CD14-positive monocyte (primary cell): ENCODE measurements at regions not wholly inside any gene's neighbourhood (a gene's known extent, or its start where the extent isn't known, plus 50 kb on each side); places are given as distances from the start of the nearest gene placed in this dataset.
"Not testable (repeated sequence)": the region's sequence is repeated elsewhere in the genome, so short reads cannot be mapped to it uniquely, and the experiment has no call there.

Source experiments
- DNase-seq, 3 donors: peaks; one replicate each; pipeline ENCODE4 v3.0.0-alpha.2; 2011 to 2022
- H2AFZ ChIP-seq: 2 replicates; pipeline ENCODE4 v1.6.0; 2012; ENCODE audit warnings: mild to moderate bottlenecking, low read depth, low read length, inconsistent platforms; ENCODE audit not compliant: insufficient read depth, poor library complexity, severe bottlenecking
- H3K27ac ChIP-seq, 2 donors: 1 replicate in 1 of 2; 2 replicates in 1 of 2; pipeline ENCODE4 v1.5.1; 2012 to 2013; ENCODE audit warnings: low read length in 2 of 2, control low read depth in 1 of 2, inconsistent platforms in 1 of 2, low read depth in 1 of 2, mild to moderate bottlenecking in 1 of 2
- H3K27me3 ChIP-seq, 2 donors: one replicate each; pipeline versions ENCODE4 v1.6.0 to v1.6.1; 2011 to 2013; ENCODE audit warnings: low read length in 2 of 2; ENCODE audit not compliant: control insufficient read depth in 2 of 2, insufficient read depth in 2 of 2
- H3K36me3 ChIP-seq, 2 donors: replicated peaks in 1 of 2; 1 replicate in 1 of 2; 2 replicates in 1 of 2; pipeline versions ENCODE4 v1.5.1 to v1.6.1; 2012 to 2013; ENCODE audit warnings: low read length in 2 of 2, control low read depth in 1 of 2, inconsistent platforms in 1 of 2, mild to moderate bottlenecking in 1 of 2; ENCODE audit not compliant: insufficient read depth in 2 of 2, control insufficient read depth in 1 of 2
- H3K4me1 ChIP-seq, 2 donors: 1 replicate in 1 of 2; 2 replicates in 1 of 2; pipeline versions ENCODE4 v1.5.1 to v1.6.1; 2012 to 2013; ENCODE audit warnings: low read length in 2 of 2, control low read depth in 1 of 2, inconsistent platforms in 1 of 2, mild to moderate bottlenecking in 1 of 2, moderate library complexity in 1 of 2; ENCODE audit not compliant: insufficient read depth in 2 of 2, control insufficient read depth in 1 of 2
- H3K4me2 ChIP-seq: replicated peaks from 2 replicates; pipeline ENCODE3; 2012; ENCODE audit warnings: low read length, moderate library complexity, mild to moderate bottlenecking; ENCODE audit not compliant: poor library complexity, severe bottlenecking; ENCODE audit errors: extremely low read depth
- H3K4me3 ChIP-seq, 3 experiments: fragments of 200-600 bp in 1 of 3; sonication (generic) in 1 of 3; replicated peaks in 1 of 3; 1 replicate in 2 of 3; 2 replicates in 1 of 3; pipeline ENCODE4 v1.5.1; 2011 to 2013; ENCODE audit warnings: low read length in 3 of 3, mild to moderate bottlenecking in 3 of 3, control low read depth in 2 of 3, low read depth in 2 of 3, inconsistent platforms in 1 of 3, moderate library complexity in 1 of 3
- H3K79me2 ChIP-seq: 2 replicates; pipeline ENCODE4 v1.6.0; 2012; ENCODE audit warnings: mild to moderate bottlenecking, control low read depth, inconsistent platforms, low read length, moderate library complexity; ENCODE audit not compliant: insufficient read depth
- H3K9ac ChIP-seq: 2 replicates; pipeline ENCODE4 v1.6.0; 2017; ENCODE audit warnings: low read length, mild to moderate bottlenecking; ENCODE audit not compliant: insufficient read depth, poor library complexity, severe bottlenecking
- H3K9me3 ChIP-seq, 2 donors: replicated peaks in 1 of 2; 1 replicate in 1 of 2; 2 replicates in 1 of 2; pipeline versions ENCODE4 v1.5.1 to v1.6.1; 2012 to 2013; ENCODE audit warnings: low read length in 2 of 2, control low read depth in 1 of 2; ENCODE audit not compliant: control insufficient read depth in 1 of 2, insufficient read depth in 1 of 2
- H4K20me1 ChIP-seq: 2 replicates; pipeline ENCODE4 v1.6.0; 2012; ENCODE audit warnings: mild to moderate bottlenecking, low read length, control low read depth, moderate library complexity; ENCODE audit not compliant: insufficient read depth
- H3K27ac Mint-ChIP-seq, 7 donors: one replicate each; pipeline ENCODE4 v1.8.0; 2020; ENCODE audit warnings: mild to moderate bottlenecking in 7 of 7, mixed read lengths in 7 of 7, moderate library complexity in 6 of 7, inconsistent platforms in 2 of 7
- H3K27me3 Mint-ChIP-seq, 3 donors: one replicate each; pipeline ENCODE4 v1.8.0; 2021 to 2022; ENCODE audit warnings: low read depth in 3 of 3, mild to moderate bottlenecking in 3 of 3, mixed read lengths in 3 of 3, moderate library complexity in 3 of 3, inconsistent platforms in 1 of 3
- H3K36me3 Mint-ChIP-seq, 2 donors: one replicate each; pipeline ENCODE4 v1.8.0; 2020; ENCODE audit warnings: mixed read lengths in 2 of 2, inconsistent platforms in 1 of 2, mild to moderate bottlenecking in 1 of 2
- H3K4me1 Mint-ChIP-seq: one replicate; pipeline ENCODE4 v1.8.0; 2020; ENCODE audit warnings: mild to moderate bottlenecking, mixed read lengths
- H3K4me3 Mint-ChIP-seq, 2 donors: one replicate each; pipeline ENCODE4 v1.8.0; 2020; ENCODE audit warnings: mild to moderate bottlenecking in 2 of 2, mixed read lengths in 2 of 2, moderate library complexity in 1 of 2
- H3K9me3 Mint-ChIP-seq, 7 donors: one replicate each; pipeline ENCODE4 v1.8.0; 2020 to 2022; ENCODE audit warnings: mixed read lengths in 7 of 7, mild to moderate bottlenecking in 6 of 7, moderate library complexity in 6 of 7, inconsistent platforms in 2 of 7
- CTCF ChIP-seq: fragments of 200-600 bp; IDR thresholded peaks from one replicate; pipeline ENCODE4 v1.8.0; 2022; ENCODE audit warnings: antibody characterized with exemption, mild to moderate bottlenecking
- WGBS: methylation state at CpG from one replicate; pipeline ENCODE4 v1.1.5; 2013; ENCODE audit warnings: missing lambda C conversion rate; ENCODE audit not compliant: insufficient coverage; 5-methylcytosine and 5-hydroxymethylcytosine counted together
- intact Hi-C, 2 donors: fragments of 100-400 bp; cut with micrococcal nuclease; formaldehyde crosslinking; loops; one replicate each; pipeline versions ENCODE4 v1.15.0 to v1.15.1; 2023

- Mint-ChIP-seq H3K27ac (no peak overlapping the region), H3K27me3 (peaks cover 26 to 62% (median 49%) of the 10 kb centered on the region in 3 donors), H3K9me3 (peaks cover 0 to 3% (median 0%) of the 10 kb centered on the region in 7 donors), H3K36me3 (no peaks in the 10 kb centered on the region), H3K4me3 (no peak overlapping the region), H3K4me1 (peaks cover 3% of the 10 kb centered on the region)
- Histone ChIP-seq H3K27me3 (peaks cover 0 to 36% of the 10 kb centered on the region in 2 donors), H3K36me3 (no peaks in the 10 kb centered on the region), H2AFZ (no peak overlapping the region), H3K9me3 (no peaks in the 10 kb centered on the region), H3K4me3 (no peak overlapping the region), H3K4me1 (no peaks in the 10 kb centered on the region), H3K27ac (no peak overlapping the region), H4K20me1 (no peaks in the 10 kb centered on the region), H3K4me2 (no peak overlapping the region), H3K79me2 (no peaks in the 10 kb centered on the region), H3K9ac (no peak overlapping the region)
- DNase-seq, result no peak
- 83% methylated on average over 8 of the region's 15 CpGs for whole genome bisulfite sequencing
- no peak for TF ChIP-seq CTCF
- intact Hi-C loops, result no loop called here
These were observed 118.1 kb upstream of the AFDN start for GRCh38 chr6:167708501-167709094.

- WGBS, result 17% methylated on average over 2 of the region's 7 CpGs
- Mint-ChIP-seq H3K4me1 (peaks cover 3% of the 10 kb centered on the region), H3K27ac (no peak overlapping the region), H3K9me3 (peaks cover 0 to 3% (median 0%) of the 10 kb centered on the region in 7 donors), H3K4me3 (no peak overlapping the region), H3K27me3 (peaks cover 32 to 64% (median 53%) of the 10 kb centered on the region in 3 donors), H3K36me3 (no peaks in the 10 kb centered on the region)
- Histone ChIP-seq H2AFZ (no peak overlapping the region), H3K4me1 (no peaks in the 10 kb centered on the region), H3K27me3 (peaks cover 0 to 42% of the 10 kb centered on the region in 2 donors), H3K4me2 (no peak overlapping the region), H3K9ac (no peak overlapping the region), H3K27ac (no peak overlapping the region), H3K4me3 (no peak overlapping the region), H3K9me3 (no peaks in the 10 kb centered on the region), H3K79me2 (no peaks in the 10 kb centered on the region), H4K20me1 (no peaks in the 10 kb centered on the region), H3K36me3 (no peaks in the 10 kb centered on the region)
- DNase-seq, result no peak
- no peak for TF ChIP-seq CTCF
- intact Hi-C loops, result no loop called here
These were observed 117.5 kb upstream of the AFDN start for GRCh38 chr6:167709196-167709595.

DNA sequence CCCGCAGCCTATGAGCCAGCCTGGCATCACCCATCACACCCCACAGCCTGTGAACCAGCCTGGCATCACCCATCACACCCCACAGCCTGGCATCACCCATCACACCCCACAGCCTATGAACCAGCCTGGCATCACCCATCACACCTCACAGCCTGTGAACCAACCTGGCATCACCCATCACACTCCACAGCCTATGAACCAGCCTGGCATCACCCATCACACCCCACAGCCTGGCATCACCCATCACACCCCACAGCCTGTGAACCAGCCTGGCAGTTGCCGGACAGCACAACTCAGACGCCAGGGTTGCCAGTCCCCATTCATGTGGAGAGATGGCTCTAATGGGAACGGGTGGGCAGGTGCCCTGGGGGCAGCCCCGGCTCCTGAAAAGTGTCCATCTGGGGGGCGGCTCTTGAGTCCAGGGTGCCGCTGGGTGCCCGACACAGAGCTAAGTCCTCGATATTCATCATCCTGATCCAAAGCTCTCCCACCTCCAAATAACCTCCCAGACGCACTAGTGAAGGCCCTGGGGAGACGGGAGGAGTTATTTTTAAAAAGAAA, 116.9 kb upstream of the AFDN start:
- 83% methylated on average over 3 of the region's 11 CpGs for WGBS

More for the DNA sequence above, 116.9 kb upstream of the AFDN start:
- H3K4me3 Mint-ChIP-seq, intact Hi-C loops, H3K4me1 Mint-ChIP-seq, H2AFZ ChIP-seq, DNase-seq, H3K9me3 Mint-ChIP-seq, H3K4me3 ChIP-seq, H3K4me2 ChIP-seq, H3K27ac ChIP-seq, H3K9me3 ChIP-seq, H3K27ac Mint-ChIP-seq, H3K36me3 ChIP-seq, H3K79me2 ChIP-seq, H3K9ac ChIP-seq, H4K20me1 ChIP-seq, H3K36me3 Mint-ChIP-seq, H3K4me1 ChIP-seq: not testable (repeated sequence)
- peaks cover 0 to 38% of the 10 kb centered on the region in 2 donors for H3K27me3 ChIP-seq
- peaks cover 33 to 64% (median 48%) of the 10 kb centered on the region in 3 donors for H3K27me3 Mint-ChIP-seq
